ENCODE measurements at regions not wholly inside any gene's neighbourhood (a gene's known extent, or its start where the extent isn't known, plus 50 kb on each side); places are given as distances from the start of the nearest gene placed in this dataset.

DNA sequence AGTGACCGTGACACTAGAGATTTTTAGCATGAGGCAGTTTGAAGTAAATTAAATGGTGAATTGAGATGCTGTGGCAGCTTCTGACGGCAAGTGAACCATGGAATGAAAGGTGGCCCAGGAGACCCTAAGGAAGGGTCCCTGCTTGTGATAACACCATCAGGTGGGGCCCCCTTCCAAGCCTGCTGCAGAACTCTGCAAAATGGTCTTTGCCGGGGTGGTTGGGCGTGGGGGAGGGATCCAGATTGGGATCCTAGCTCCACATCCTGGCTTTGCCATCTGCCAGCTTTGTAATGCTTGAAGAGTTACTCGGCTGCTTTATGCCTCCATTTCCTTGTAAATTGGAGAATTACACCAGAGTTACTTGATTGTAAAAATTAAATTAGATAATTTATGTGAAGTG is 222.6 kb upstream of the NFE2L3 start:
- TF ChIP-seq CTCF (IDR thresholded peaks at IDR 0.05; ENCODE audit: insufficient read depth, low read depth, low read length): no peak
- TF ChIP-seq EZH2 (IDR thresholded peaks at IDR 0.05; ENCODE audit: insufficient read depth, low read length): no peak

Measured in astrocyte (in vitro differentiated cells and primary cell).